Iris pigment epithelial cell (primary cell): ENCODE measurements at regions not wholly inside any gene's neighbourhood (a gene's known extent, or its start where the extent isn't known, plus 50 kb on each side); places are given as distances from the start of the nearest gene placed in this dataset.

Experiments used
- DNase-seq: peaks from one replicate; pipeline ENCODE4 v3.0.0-alpha.2; 2011; ENCODE audit warnings: low read depth

DNA sequence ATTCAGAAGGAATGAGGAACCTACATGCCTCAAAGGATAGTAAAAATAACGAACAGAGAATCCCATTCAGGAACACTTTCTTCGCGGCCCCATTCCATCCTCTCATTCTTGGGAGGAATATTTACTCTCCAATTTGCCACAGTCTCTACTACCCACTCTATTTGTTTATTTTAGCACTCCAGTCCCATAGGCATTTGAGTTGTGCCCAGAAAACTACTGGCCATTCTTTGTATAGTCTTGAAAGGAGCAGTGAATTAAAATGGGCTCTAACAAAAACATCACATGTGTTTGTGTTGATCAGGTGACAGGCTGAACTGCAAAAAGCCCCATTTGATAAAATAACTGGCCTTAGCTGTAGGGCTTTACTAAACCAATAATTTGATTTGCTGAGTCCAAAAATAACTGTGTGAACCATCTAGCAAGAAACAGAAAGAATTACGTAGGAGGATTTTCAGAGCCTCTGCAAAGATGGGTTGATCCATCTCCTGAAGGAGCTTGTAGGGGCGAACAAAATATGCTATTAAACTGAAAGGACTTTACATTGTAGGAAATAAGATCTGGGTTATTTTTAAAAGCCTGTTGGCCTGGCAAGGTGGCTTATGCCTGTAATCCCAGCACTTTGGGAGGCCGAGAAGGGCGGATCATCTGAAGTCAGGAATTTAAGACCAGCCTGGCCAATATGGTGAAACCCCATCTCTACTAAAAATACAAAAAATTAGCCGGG, 142.3 kb upstream of the CPNE8 start:
- no peak for DNase-seq

DNA sequence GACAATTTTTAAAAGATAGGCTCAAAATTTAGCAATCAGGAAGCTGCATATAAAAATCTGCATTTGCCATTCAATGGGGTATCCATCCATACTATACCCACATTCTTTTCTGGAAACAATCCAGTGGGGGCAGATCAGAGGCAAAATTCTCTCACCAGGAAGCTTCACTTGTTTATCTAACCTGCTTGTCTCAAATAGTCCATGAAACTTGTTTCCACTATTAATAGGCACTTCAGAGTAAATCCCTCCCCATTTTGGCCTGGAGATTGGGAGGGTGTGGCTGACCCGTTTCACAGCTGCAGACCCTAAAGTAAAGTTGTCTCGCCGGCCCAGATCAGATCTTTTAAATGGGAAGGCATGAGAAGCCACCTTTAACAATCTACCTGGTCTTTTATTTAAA, 139.4 kb upstream of the CPNE8 start:
- DNase-seq: no peak

- no peak for DNase-seq
Observed at GRCh38 chr12:39043424-39043822, 138.0 kb upstream of the CPNE8 start.

- DNase-seq: no peak
Observed at GRCh38 chr12:39040275-39040674, 134.9 kb upstream of the CPNE8 start.

DNA sequence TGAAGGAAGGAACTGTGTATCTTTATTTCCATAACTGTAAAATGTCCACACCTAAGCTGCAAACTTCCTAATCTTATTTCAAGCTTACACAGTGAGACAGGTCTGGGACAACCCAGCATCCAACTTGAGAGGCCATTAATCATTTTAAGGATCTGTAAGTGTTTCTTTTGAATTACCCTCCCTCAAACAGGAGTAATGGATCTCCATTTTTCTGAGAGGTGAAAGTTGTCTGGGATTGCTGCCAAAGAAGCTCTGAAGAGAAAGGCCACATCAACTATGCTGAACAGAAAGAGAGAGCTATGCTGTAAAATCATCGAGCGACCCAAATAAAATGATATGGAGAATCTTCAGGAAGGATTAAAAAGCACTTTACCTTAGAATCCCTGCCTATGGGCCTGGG, 131.7 kb upstream of the CPNE8 start:
- no peak for DNase-seq

DNA sequence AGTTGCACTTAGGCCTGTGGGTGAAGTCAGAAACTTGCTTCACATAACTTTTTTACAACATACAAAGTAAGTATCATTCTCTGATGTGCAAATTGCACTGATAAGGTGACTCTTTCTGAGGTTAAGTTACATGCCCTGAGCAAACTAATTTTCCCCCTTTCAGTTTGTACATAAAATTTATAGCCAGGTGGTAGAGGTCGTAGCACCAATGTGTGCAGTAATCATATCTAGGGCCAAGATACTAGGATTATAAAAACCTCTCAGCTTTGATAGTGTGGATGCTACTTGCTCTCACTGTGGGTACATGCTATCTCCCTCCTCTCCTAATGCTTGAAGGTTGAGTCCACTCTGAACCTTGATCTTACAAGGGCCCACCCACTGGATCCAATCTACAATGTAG, 130.7 kb upstream of the CPNE8 start:
- DNase-seq: no peak

GRCh38 chr12:39033782-39034181, 128.4 kb upstream of the CPNE8 start:
- DNase-seq: no peak

GRCh38 chr12:39032448-39032847, 127.1 kb upstream of the CPNE8 start:
- DNase-seq: no peak

DNA sequence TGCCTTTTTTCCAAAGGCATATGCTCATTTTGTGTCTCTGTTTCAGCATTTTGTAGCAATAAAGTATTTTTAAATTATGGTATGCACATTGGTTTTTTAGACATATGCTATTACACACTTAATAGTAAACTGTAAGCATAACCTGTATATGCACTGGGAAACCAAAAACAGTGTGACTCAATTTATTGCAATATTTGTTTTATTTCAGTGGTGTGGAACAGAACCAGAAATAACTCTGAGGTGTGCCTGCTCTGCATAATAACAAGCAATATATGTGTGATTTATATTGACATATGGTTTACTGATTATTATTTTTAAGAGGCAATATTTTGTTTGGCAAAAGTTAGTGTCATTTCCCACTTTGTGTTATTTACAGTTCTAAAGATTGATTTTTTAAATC, 126.6 kb upstream of the CPNE8 start:
- DNase-seq: no peak

DNA sequence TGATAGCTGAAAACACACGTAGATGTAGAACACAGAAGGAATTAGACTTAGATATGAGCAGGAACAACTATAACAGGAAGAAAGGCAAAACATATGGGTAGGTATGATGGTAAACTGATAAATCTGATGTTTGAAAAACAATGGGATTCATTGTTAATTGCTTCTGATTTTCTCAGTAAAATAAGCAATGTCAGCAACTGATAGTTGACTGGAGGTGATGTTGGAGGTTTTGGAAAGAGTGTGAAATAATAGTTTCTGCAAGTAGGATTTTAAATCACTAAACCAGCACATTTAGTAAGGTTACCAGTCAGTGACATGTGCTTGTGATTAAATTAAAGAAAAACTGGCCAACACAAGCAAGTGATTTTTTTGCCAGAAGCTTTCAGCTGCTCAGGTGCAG, 123.0 kb upstream of the CPNE8 start:
- DNase-seq: no peak

GRCh38 chr12:39012870-39013269, 107.5 kb upstream of the CPNE8 start:
- peak; percentile 1 for DNase-seq

DNA sequence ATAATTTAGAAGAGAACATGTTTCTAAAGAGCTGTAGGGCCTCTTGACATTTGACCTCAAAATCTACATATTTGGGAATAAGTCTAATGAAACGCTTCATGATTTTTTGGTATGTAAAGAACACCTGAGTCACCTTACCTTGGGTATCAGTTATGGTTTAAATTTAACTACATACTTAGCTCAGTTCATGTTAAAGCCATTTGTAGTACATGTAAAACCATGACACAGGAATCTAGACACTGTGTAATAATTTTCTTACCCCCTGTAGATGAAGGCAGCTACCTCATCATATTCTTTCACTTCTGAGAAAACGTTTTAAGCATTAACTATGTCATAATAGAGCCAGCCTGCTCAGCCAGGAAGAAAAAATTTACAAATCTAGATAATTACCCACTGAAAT, 105.8 kb upstream of the CPNE8 start:
- DNase-seq: no peak

- DNase-seq: no peak
Observed at GRCh38 chr12:39010406-39010805, 105.0 kb upstream of the CPNE8 start.

DNA sequence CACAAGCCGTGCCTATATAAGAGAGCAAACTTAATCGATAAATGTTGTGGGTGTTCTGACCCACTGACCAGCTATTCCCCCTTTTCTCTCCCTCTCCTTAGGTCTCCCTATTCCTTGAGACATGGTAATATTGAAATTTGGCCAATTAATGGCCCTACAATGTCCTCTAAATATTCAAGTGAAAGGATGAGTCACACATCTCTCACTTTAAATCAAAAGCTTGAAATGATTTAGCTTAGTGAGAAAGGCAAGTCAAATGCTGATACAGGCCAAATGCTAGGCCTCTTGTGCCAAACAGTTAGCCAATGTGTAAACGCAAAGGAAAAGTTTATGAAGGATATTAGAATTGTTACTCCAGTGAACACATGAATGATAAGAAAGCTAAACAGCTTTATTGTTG, 102.2 kb upstream of the CPNE8 start:
- peak; percentile 0 for DNase-seq

DNA sequence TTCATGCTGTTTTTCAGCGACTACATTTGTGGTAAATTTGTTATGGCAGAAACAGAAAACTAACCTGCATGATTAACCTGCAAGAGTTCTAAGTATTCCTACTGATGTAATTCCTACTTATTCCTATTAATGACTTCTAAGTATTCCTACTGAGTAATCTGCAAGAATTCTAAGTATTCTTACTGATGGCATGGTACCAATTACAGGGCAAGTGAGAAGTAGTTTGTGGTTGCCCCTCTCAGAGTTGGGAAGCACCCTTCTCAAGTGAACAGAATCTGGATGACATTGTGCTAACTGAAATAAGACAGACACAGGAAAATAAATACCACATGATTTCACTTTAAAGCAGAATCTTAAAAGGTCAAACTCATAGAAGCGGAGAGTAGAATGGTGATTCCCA, 100.9 kb upstream of the CPNE8 start:
- peak; percentile 14 for DNase-seq

GRCh38 chr12:39005671-39006070, 100.3 kb upstream of the CPNE8 start:
- DNase-seq: no peak

- no peak for DNase-seq
Observed at GRCh38 chr12:39003541-39004155, 98.3 kb upstream of the CPNE8 start.

DNA sequence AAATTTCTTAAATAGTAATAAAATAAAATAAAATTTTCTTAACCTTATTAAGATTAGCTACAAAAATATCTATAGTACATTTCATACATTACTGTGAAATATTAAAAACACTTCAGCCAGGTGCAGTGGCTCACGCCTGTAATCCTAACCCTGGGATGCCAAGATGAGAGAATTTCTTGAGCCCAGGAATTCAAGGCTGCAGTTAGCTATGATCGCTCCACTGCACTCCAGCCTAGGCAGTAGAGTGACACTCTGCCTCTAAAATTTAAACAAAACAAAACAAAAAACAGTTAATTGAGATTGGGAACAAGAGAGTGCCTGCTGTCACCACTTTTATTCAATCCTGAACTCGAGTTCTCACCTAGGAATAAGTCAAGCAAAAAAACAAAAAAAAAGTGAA, 95.0 kb upstream of the CPNE8 start:
- no peak for DNase-seq

- DNase-seq: no peak
Observed at GRCh38 chr12:38998887-38999482, 93.6 kb upstream of the CPNE8 start.

DNA sequence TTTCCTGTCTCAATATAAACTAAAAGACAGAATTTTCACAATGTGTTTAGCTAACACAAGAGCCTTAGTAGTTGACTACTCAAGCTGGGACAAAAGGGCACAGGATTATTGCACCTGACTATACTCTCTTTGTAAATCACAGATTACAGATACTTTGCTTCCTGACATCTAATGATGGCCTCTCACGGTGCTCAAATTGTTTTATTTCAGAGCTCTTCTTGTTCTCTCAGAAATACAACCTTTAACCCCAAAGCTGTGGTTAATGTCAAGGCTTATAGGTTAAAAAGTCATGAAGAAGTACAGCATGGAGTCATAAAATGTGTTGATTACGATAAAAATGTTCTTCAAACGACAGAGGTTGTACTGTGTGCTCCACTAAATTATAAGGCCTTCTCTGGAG, 89.9 kb upstream of the CPNE8 start:
- no peak for DNase-seq

- DNase-seq: no peak
Observed at GRCh38 chr12:38985961-38986360, 80.6 kb upstream of the CPNE8 start.

- no peak for DNase-seq
Observed at GRCh38 chr12:38984388-38984787, 79.0 kb upstream of the CPNE8 start.

GRCh38 chr12:38983117-38983571, 77.8 kb upstream of the CPNE8 start:
- no peak for DNase-seq

DNA sequence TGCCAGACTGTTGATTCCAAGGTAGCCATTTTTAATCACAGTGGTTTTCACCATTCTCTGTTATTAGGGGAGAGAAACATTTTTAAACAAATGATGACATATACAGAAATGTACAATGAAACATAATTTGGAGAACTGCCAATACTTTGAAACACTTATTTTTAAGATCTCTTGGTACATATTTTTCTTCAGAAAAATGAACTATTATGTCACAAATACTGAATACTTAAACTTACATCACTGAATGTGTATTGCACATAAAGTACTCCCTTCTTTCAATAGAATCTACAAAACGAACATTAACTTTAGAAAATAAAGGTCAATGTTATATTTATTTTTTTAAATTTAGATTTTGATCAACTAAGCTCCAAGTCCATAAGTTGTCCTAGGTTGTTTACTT, 71.7 kb upstream of the CPNE8 start:
- no peak for DNase-seq
